LNCaP clone FGC (cell line): ENCODE measurements at regions not wholly inside any gene's neighbourhood (a gene's known extent, or its start where the extent isn't known, plus 50 kb on each side); places are given as distances from the start of the nearest gene placed in this dataset.

Experiments
- DNase-seq: peaks from one replicate; pipeline ENCODE4 v3.0.0-alpha.2; 2011; ENCODE audit warnings: low read depth
- H3K4me3 ChIP-seq: 2 replicates; pipeline ENCODE4 v1.5.1; 2011; ENCODE audit warnings: mild to moderate bottlenecking, low read depth, low read length, control low read depth
- CTCF ChIP-seq: IDR thresholded peaks from 2 replicates; pipeline ENCODE4 v1.5.1; 2012; ENCODE audit warnings: mild to moderate bottlenecking; ENCODE audit not compliant: control insufficient read depth, insufficient read depth; ENCODE audit errors: extremely low read depth

- no peak for DNase-seq
- TF ChIP-seq CTCF = no peak
- H3K4me3 ChIP-seq = no peak overlapping the region
These were observed 196.9 kb downstream of the ARHGAP12 start for GRCh38 chr10:31731711-31732110.

DNA sequence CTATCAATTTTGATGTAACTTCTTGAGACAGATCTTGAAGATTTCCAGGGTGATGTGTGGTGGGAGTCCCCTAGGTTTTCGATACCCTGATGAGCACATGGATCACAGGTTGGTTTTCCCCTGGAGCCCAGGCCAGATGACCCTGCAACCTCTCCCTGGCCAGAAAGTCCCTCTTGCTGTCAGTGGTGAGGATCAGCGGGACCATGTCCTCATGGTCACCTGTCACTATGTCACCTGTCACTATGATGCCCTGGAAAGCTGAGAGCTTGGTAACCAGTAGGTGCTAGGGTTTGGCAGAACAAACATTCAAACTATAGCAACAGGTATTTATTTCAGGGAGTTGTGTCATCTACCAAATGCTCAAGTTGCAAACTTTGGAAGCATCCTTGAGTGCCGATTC, 197.9 kb downstream of the ARHGAP12 start:
- no peak for TF ChIP-seq CTCF
- DNase-seq = no peak
- no peak overlapping the region for H3K4me3 ChIP-seq

- no peak overlapping the region for H3K4me3 ChIP-seq
- no peak for TF ChIP-seq CTCF
- DNase-seq = no peak
These were observed 199.9 kb downstream of the ARHGAP12 start for GRCh38 chr10:31728698-31729224.

DNA sequence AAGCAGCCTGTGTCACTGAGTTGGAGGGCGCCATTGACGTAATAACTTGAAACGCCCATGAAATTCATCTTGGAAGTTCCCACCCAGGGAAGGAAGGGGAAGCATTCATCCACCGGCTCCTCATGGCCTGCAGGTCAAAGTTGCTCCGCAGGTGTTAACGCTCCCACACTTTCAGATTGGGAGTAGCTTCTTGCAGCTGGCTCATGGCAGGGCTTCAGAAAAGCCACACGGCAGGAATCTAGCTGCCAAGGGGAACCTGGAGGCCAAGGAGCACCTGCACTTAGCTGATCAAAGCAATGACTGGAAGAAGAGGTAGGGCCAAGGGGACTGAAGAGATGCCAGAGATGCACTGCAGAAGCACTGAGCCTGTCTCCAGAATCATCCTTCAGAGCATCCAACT, 203.2 kb downstream of the ARHGAP12 start:
- no peak for DNase-seq
- H3K4me3 ChIP-seq = no peak overlapping the region
- TF ChIP-seq CTCF = no peak

- H3K4me3 ChIP-seq = no peak overlapping the region
- DNase-seq = no peak
- no peak for TF ChIP-seq CTCF
These were observed 204.3 kb downstream of the ARHGAP12 start for GRCh38 chr10:31724296-31724695.

DNA sequence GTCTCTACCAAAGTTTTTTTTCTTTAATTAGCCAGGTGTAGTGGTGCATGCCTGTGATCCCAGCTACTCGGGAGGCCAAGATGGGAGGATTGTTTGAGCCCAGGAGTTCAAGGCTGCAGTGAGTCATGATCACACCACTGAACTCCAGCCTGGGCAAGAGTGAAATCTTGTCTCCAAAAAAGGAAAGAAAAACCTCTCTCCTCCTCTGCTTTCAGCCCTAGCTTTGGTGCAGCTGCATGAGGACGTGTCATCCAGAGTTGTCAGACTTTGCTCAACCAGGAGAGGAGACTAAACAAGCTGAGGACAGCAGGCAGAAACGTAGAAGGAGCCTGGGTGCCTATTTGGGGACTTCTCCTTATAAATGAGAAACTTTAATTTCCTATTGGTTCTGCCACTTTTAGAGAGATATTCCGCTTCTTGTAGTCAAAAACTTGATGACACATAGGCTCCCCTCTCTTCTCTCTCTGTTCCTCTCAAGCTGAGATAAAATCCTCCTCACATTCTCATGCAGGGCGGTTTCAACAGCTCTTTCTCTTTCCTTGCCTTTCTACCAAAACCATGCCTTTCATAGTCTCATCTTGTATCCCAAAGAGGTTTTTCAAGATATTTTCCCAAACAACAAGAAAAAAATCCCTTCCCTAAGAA, 205.4 kb downstream of the ARHGAP12 start:
- H3K4me3 ChIP-seq = no peak overlapping the region
- no peak for DNase-seq
- TF ChIP-seq CTCF = no peak

- no peak overlapping the region for H3K4me3 ChIP-seq
- no peak for TF ChIP-seq CTCF
- no peak for DNase-seq
These were observed 207.5 kb downstream of the ARHGAP12 start for GRCh38 chr10:31721096-31721495.
